K562 (cell line): ENCODE measurements at regions not wholly inside any gene's neighbourhood (a gene's known extent, or its start where the extent isn't known, plus 50 kb on each side); places are given as distances from the start of the nearest gene placed in this dataset.

Experiments used
- CUX1 ChIP-seq: fragments of 200-800 bp; sonication (Bioruptor generic); IDR thresholded peaks from 2 replicates; pipeline ENCODE4 v1.6.1; 2016; ENCODE audit warnings: missing genetic modification characterization, missing compliant biosample characterization
- EZH2 ChIP-seq: IDR thresholded peaks from 2 replicates; pipeline ENCODE4 v1.6.1; 2012; ENCODE audit warnings: low read depth, mild to moderate bottlenecking, inconsistent platforms, low read length, borderline replicate concordance
- MYC ChIP-seq, 2 experiments: fragments of 250-450 bp in 1 of 2; sonication (Bioruptor Pico) in 1 of 2; IDR thresholded peaks; 2 replicates each; pipeline versions ENCODE4 v1.5.1 to v1.6.1; 2012 to 2021; ENCODE audit warnings: low read depth in 2 of 2, borderline replicate concordance in 1 of 2, improper control_type of control experiment in 1 of 2, low read length in 1 of 2, mild to moderate bottlenecking in 1 of 2, moderate library complexity in 1 of 2
- SRSF9 ChIP-seq: fragments of 200-400 bp; formaldehyde crosslinking; IDR thresholded peaks from 2 replicates; pipeline ENCODE4 v1.6.1; 2017; ENCODE audit warnings: low read depth, low read length, borderline replicate concordance
- ZNF384 ChIP-seq: IDR thresholded peaks from 2 replicates; pipeline ENCODE4 v1.6.1; 2012; ENCODE audit warnings: low read depth, low read length, improper control_type of control experiment
- TF ChIP-seq, protein P1 (sequence below): fragments of 250-450 bp; sonication (Bioruptor Pico); IDR thresholded peaks from 2 replicates; pipeline ENCODE4 v1.5.0; 2021; ENCODE audit warnings: mild to moderate bottlenecking, borderline replicate concordance

- TF ChIP-seq, protein P1, sequence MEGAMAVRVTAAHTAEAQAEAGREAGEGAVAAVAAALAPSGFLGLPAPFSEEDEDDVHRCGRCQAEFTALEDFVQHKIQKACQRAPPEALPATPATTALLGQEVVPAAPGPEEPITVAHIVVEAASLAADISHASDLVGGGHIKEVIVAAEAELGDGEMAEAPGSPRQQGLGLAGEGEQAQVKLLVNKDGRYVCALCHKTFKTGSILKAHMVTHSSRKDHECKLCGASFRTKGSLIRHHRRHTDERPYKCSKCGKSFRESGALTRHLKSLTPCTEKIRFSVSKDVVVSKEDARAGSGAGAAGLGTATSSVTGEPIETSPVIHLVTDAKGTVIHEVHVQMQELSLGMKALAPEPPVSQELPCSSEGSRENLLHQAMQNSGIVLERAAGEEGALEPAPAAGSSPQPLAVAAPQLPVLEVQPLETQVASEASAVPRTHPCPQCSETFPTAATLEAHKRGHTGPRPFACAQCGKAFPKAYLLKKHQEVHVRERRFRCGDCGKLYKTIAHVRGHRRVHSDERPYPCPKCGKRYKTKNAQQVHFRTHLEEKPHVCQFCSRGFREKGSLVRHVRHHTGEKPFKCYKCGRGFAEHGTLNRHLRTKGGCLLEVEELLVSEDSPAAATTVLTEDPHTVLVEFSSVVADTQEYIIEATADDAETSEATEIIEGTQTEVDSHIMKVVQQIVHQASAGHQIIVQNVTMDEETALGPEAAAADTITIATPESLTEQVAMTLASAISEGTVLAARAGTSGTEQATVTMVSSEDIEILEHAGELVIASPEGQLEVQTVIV = no peak
- TF ChIP-seq CUX1 (CRISPR knock-in tag) (no peak), SRSF9 (no peak), MYC (IDR thresholded peaks at IDR 0.05; ENCODE audit: low read depth, low read length) (no peak), MYC (CRISPR knock-in tag; IDR thresholded peaks at IDR 0.05; ENCODE audit: borderline replicate concordance, low read depth) (no peak), ZNF384 (no peak), EZH2 (no peak)
Measured at GRCh38 chr5:166281433-166281832, 2010.0 kb upstream of the WWC1 start.
